ENCODE measurements at regions not wholly inside any gene's neighbourhood (a gene's known extent, or its start where the extent isn't known, plus 50 kb on each side); places are given as distances from the start of the nearest gene placed in this dataset.

GRCh38 chr14:82492157-82492556, 958.5 kb upstream of the SEL1L start:
- no peak for DNase-seq

GRCh38 chr14:82500222-82500621, 966.6 kb upstream of the SEL1L start:
- no peak for DNase-seq

- DNase-seq: no peak
These were observed 967.9 kb upstream of the SEL1L start for GRCh38 chr14:82501554-82501953.

GRCh38 chr14:82502043-82502442, 968.4 kb upstream of the SEL1L start:
- no peak for DNase-seq

- DNase-seq: no peak
These were observed 971.2 kb upstream of the SEL1L start for GRCh38 chr14:82504894-82505293.

GRCh38 chr14:82510007-82510406, 976.4 kb upstream of the SEL1L start:
- no peak for DNase-seq

GRCh38 chr14:82511399-82511798, 977.7 kb upstream of the SEL1L start:
- no peak for DNase-seq

- DNase-seq: no peak
These were observed 987.1 kb upstream of the SEL1L start for GRCh38 chr14:82520765-82521164.

- no peak for DNase-seq
These were observed 987.5 kb upstream of the SEL1L start for GRCh38 chr14:82521191-82521590.

GRCh38 chr14:82528016-82528415, 994.4 kb upstream of the SEL1L start:
- DNase-seq: no peak

GRCh38 chr14:82533351-82533750, 999.7 kb upstream of the SEL1L start:
- no peak for DNase-seq

- DNase-seq: no peak
These were observed 1002.9 kb upstream of the SEL1L start for GRCh38 chr14:82536566-82536965.

- DNase-seq: no peak
These were observed 1004.2 kb upstream of the SEL1L start for GRCh38 chr14:82537831-82538230.

GRCh38 chr14:82546401-82546800, 1012.7 kb upstream of the SEL1L start:
- DNase-seq: no peak

GRCh38 chr14:82549306-82549990, 1015.8 kb upstream of the SEL1L start:
- no peak for DNase-seq

GRCh38 chr14:82562881-82563280, 1029.2 kb upstream of the SEL1L start:
- no peak for DNase-seq

- DNase-seq: no peak
These were observed 1032.2 kb upstream of the SEL1L start for GRCh38 chr14:82565825-82566224.

- DNase-seq: no peak
These were observed 1053.6 kb upstream of the SEL1L start for GRCh38 chr14:82587226-82587625.

- DNase-seq: no peak
These were observed 1061.8 kb upstream of the SEL1L start for GRCh38 chr14:82595466-82595865.

- no peak for DNase-seq
These were observed 1069.1 kb upstream of the SEL1L start for GRCh38 chr14:82602794-82603193.

GRCh38 chr14:82604819-82605218, 1071.2 kb upstream of the SEL1L start:
- DNase-seq: no peak

GRCh38 chr14:82621881-82622450, 1088.3 kb upstream of the SEL1L start:
- DNase-seq: no peak

- DNase-seq: no peak
These were observed 1092.8 kb upstream of the SEL1L start for GRCh38 chr14:82626156-82627066.

GRCh38 chr14:82635915-82636314, 1102.3 kb upstream of the SEL1L start:
- DNase-seq: no peak
